Smooth muscle cell of the brain vasculature (primary cell): ENCODE measurements at regions not wholly inside any gene's neighbourhood (a gene's known extent, or its start where the extent isn't known, plus 50 kb on each side); places are given as distances from the start of the nearest gene placed in this dataset.

Experiments
- DNase-seq: peaks from one replicate; pipeline ENCODE4 v3.0.0-alpha.2; 2012; ENCODE audit warnings: low read depth, low spot score

DNA sequence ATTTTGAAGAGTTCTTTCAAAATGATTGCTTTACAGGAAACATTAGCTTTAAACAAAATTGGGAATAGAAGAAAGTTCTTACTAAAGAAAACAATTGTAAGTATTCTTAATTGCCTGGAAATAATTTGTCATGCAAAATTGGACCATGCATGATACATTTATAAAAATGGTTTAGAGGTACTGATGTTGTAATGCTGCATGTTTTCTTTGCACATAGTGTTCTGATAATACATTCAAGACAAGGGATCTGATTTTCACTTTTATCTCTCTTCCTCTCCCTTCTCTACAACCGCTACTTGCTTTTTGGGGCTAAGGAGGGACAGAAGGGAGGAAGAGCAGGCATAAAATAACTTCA is 211.6 kb upstream of the MPDZ start:
- DNase-seq, result no peak

DNA sequence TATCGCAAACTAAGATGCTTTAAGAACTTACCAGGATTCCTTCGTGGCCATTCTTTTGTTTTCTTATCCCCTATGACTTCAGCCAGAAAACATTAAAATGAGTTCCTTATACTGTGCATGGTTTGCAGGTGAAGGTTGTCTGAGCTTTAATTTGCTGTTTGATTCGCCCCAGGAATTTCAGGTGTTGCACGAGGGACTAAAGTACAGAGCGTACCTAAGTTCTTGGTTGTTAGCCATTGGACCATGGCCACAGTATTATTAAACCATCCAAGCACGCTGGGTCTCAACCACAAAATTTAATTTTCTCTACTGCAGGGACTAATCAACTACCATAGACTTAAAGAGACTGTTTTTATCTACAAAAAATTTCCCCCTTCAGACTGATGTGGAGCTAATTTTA is 208.4 kb upstream of the MPDZ start:
- no peak for DNase-seq

DNA sequence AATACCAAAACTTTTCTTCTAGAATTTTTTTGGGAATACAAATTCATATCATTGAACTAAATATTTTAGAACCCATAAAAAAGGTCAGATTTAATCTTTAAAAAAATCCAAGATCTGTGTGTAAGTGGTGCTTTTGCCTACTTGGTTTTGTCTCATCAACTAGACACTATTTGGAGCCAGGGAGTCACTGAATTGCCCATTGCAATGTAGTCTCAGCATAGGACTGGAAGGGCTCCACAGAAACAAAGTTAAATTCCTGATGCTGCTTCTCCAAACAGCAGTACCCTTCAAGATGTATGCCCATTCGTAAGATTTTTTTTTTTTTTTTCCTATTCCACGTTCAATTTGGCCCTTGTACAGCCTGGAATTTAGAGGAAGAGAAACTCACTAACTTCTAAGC is 208.0 kb upstream of the MPDZ start:
- DNase-seq, result no peak

DNA sequence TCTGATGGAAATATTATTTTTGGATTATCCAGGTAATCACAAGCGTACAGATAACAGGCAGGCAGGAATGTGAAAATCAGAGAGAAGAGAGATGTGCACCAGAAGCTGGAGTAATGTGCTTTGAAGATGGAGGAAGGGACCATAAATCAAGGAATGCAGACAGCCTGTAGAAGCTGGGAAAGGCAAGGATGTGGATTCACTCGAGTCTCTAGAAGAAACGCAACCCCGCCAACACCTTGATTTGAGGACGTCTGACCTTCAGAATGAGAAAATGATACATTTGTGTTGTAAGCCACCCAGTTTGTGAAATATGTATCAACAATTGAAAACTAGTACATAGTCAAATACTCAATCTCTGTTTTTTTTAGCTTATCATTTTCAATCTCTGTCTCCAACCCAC is 207.6 kb upstream of the MPDZ start:
- DNase-seq, result no peak

DNA sequence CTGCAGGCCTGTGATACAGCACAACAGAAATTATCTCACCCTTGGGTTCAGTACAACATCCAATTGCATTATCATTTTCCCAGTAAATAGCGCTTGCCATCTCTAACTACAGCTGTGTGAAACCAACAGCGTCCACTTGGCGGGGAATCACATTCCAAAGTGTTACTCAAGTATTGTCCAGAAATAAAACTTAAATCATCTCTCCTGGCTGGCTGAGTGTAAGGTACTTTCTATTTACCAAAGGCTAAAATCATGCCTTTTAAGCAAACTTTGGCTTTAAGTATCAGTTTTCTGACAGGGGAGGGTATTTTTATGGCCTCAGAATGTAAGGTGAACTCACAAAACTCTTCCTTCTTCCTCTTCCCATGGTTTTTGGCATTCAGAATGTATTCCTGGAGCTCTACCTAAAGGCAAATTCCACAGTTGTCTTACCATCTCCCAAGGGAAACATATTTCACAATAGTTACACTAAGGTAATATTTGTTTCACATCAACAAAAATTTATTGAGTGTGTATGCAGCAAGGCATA is 205.6 kb upstream of the MPDZ start:
- peak; percentile 9 for DNase-seq

DNA sequence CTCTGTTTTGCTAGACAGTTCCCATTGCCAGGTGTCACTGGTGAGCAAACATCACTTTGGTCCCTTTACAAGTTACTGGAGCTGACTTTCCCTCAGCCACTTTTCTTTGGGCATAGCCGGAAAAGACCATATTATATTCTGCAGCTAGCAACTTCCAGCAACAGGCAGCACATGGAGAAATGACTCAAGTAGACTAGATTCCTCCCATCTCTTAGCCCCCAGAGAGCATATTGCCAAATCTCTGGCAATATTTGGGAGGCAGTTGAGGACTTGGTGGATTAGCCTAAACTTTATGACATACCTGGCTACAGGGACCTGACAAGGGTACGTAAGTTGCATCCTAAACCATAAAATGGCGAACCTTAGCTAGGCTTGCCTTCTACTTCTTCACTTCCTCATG is 204.7 kb upstream of the MPDZ start:
- no peak for DNase-seq

DNA sequence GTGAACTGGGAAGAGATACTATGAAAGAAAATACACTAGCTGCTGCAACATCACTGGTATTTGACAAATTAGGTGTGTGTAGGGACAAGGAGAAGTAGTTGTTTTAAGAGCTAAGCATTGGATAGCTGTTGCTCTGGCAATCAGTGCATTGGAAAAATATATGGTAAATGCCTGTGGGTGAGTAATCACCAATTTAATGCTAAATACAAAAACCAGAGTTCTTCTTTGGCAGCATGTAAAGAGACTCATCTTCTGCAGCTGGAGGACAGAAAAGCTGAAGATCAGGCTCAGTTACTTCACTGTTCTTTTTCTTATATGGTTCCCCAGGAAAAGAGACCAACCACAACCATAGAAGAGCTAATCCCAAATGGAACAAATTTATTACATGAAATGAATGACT is 201.8 kb upstream of the MPDZ start:
- no peak for DNase-seq

DNA sequence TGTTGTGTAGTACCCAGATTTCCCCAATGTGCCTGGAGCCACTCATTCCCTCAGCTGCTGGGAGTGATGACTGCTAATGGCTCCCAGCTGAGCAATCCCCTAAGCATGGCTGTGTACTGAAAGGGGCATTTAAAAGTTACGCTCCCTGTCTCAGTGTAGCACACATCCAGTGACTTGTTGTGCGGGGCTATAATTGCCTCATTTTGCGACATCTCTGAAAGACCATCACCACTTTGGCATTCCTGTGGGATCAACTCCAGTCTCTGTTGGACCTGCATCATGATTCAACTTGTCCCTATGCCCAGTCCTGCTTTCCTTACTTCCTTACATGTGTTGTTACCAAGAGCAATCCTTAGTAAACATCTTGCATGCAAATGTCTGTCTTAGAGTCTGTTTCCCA is 201.2 kb upstream of the MPDZ start:
- no peak for DNase-seq

DNA sequence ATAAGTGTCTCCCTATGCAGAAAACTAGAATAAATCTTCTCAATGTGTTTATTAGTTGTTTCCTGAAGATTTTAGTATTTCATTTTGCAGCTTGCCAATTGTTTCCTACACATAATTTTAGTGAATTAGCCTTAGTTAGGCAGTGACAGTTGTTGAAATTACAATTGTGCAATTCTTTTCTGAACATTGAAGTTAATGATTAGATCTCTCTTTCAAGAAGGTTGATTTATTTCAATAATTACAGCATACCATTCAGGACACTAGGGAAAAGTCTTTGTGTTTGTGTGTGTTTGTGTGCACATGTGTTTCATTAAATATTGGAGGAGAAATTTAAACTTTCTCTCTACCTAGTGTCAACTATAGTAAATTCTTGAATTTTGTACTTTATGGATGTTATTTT is 199.6 kb upstream of the MPDZ start:
- DNase-seq, result no peak

DNA sequence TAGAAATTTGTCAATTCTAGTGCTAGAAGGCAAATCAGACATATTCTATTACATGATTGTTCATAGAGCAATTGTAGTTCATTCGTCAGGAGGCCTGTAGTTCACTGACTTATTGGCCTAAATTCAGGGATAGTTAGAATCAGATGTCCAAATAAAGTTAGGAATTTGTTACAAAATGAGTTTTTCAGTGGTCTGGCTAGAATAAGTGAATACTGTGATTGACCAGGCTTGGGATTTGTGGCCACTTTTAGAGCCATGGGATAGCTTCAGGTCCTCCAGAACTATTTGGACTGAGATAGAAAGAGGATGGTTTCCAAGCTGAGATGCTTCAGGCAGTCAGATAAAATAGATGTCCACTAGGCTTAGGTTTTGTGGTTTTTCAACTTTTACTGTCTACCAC is 199.1 kb upstream of the MPDZ start:
- DNase-seq, result no peak

DNA sequence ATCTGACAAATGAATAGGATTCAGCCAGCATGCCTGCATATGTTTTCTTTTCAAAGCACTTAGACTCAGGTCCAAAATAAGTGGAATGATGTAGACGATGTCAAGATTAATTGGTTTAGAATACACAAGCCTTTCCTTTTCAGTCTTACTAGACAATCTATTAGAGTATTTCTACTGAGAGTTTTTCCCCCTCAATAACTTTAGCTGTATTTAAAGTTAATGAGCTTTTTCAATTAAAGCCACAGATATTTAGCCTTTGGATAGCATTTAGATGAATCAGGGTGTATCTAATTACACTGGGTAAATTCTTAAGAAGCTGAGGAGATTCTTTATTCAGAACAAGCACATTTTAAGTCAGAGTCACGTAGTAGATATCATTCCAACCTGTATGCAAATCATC is 198.7 kb upstream of the MPDZ start:
- no peak for DNase-seq

DNA sequence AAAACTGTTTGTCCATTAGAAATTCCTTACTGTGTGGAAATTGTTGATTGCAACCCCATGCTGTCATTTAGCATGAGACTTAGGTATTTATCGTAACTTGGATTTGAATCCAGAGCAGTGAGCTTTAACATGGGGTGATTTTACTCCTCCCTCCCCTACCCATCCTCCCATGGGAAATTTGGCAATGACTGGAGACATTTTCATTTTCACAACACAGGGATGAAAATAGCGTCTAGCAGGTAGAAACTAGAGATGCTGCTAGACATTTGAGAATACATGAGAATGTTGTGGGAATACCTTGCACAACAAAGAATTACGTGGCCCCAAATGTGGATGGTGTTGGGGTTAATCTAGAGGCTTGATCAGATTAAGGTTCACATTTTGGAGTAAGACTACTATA is 191.3 kb upstream of the MPDZ start:
- no peak for DNase-seq

DNA sequence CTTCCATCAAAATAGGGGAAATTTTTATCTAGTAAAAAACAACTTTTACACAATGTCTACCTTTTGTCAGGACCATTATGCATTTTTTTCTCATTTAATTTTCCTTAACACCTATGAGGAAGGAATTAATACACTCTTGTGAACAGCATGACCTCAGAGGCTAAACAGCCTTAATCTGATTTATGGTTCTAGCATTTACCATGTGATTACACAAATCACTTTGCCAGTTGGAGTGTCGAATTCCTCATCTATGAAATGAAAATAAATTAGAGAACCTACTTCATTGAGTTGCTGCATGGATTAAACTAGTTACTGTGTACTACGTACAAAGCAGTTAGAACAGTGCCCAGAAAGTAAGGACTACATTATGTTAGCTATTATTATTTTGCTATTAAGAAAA is 187.7 kb upstream of the MPDZ start:
- no peak for DNase-seq

DNA sequence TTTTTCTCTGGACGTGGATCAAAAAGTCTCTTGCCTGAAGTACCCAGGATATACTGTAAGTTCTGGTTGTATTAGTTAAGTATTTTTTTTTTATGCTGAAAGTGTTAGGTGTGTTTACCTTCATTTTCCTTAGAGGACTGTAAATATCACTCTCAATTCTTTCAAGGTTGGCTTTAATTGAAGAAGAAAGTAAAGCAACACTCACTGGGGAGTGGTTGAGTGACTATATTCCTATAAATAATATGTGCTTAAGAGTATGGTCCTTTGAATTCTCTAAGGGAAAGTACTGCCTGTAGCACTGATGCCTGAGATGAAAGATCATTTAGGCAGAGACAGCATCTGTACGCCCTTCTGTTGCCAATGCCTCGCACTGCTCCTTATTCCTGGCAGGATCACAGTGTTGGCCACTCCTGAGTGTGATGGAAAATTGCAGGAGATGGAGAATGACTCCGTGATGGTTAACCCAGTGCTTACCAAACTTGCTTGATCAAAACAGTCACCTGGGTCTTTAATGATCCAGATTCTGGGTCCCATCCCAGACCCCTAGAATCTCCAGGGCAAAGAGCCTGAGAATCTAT is 182.0 kb upstream of the MPDZ start:
- DNase-seq, result no peak

DNA sequence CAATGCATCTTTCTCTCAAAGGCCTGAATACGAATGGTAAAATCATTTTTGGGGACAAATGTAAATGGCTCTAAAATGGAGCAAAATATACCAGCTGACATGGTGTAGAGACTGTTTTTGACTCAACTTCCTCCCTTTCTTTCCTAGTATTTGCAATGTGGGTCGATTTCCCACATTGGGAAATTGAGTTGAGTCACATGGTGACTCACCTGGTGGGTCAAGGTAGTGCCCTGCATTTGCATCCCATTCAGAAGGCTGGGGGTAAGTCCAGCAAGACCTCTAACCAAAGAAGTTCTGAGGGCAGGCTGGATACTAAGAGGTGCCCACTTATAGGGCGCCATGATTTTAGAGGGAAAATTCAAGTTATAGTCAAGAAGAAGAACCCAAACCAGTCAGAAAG is 179.6 kb upstream of the MPDZ start:
- DNase-seq, result no peak

DNA sequence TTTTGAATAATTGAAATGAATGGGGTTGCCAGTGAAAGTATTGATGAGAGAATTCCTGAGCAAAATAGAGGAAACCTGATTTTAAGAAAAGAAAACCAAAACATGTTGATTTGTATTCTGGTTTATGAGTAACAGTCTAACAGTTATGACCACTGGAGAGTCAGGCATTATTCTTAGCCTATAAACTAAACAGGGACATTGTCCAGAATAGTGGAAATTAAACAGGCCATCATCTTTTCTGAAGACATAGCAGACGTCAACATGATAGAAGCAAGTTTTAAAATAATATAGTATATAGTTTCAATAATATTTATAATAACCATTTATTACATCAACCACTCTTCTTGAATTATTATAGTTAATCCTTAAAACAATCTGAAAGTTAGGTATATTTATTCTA is 178.3 kb upstream of the MPDZ start:
- DNase-seq, result no peak

DNA sequence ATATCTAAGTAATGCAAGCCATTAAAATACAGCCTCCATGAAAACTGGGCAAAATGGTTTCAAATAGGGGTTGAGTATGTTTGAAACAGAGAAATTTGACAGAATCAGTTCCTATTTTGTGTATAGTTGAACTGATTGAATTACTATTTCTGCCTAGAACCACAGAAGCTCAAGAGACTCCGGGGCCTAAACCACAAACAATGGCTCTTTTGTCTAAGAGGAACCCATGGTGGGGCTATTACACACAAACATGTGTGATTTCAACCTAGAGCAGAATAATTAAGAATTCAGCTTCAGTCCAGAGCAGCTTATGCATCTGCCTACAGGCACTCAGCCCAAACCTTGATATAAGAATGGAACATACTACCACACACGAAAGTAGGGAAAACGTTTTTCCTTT is 171.2 kb upstream of the MPDZ start:
- DNase-seq, result no peak

DNA sequence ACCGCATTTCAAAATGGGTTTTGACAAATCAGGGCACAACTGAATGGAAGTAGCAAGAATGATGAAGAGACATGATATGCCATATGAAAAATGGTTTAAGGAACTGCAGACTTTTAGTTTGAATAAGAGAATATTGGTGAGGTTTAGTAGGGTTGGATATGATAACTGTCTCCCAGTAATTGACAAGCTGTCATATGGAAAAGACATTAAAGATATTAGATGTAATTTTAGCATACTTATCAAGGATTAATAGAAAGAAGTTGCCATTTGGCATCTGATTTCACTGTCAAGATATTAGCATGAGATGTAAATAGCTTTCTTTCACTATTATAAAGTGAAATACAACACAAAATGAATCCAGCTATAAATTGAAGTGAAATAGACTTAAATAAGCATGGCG is 169.0 kb upstream of the MPDZ start:
- DNase-seq, result no peak

DNA sequence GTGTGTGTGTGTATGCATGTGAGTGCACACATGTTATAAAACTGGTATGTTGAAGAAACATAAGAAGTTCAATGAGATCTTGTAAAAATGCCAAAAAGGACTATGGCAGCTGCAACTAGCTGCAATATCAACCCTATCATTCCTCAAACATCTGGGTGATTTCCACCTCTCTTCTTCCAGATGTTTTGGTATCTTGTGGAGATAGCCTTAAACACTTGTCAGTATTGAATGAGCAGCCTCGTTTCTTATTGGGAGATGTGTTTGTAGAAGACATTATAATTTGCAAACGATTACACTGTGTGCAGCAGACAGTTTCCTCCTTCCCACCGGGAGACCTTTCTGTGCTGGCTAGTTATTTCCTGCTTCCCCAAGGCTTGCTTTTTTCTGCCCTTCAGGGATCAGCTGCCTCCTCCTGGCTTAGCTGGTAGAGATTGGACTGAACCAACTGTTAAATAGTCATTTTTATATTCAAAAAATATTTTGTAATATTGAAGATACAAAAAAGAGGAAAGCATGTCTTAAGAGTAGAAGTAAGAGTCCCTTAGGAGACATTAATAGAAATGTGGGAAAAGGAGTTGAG is 168.4 kb upstream of the MPDZ start:
- DNase-seq, result no peak

DNA sequence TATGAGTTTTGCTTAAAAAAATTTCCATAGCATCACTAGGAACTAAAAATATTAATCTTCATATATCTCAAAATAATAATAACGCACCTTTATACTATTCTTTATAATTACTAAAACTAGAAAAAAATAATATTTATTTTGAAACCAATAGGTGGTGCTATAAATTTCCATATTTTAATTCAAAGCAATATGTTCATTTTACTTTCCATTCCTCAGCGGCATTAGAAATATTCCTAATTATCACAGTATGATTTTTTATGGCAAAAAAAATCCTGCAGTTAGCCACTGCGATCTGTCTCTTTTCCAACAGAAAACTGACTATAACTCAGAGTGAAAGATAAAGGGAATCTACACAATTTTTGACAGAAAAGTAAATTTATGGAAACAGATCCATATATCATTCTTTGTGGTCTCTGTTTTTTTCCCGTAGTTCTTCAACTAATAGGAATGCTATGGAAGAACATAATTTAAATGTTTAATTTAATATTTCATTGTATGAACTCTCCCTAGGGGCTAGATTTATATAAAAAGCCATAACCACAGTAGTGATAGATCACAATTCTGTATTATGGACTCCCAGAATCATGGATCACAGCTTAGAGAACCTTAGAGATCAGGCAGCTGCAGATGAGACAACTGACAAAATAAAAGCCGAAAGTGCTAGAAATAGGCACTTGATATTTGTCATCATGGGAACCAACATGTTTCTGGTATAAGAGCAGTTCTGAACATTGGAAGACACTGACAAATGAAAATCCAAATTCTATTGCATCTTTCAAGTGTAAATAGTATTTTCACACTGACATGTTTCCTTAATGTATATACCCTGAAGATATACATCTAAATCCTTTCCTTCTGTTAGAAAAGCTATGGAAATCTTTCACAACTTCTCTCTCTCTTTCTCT is 167.7 kb upstream of the MPDZ start:
- DNase-seq, result no peak

DNA sequence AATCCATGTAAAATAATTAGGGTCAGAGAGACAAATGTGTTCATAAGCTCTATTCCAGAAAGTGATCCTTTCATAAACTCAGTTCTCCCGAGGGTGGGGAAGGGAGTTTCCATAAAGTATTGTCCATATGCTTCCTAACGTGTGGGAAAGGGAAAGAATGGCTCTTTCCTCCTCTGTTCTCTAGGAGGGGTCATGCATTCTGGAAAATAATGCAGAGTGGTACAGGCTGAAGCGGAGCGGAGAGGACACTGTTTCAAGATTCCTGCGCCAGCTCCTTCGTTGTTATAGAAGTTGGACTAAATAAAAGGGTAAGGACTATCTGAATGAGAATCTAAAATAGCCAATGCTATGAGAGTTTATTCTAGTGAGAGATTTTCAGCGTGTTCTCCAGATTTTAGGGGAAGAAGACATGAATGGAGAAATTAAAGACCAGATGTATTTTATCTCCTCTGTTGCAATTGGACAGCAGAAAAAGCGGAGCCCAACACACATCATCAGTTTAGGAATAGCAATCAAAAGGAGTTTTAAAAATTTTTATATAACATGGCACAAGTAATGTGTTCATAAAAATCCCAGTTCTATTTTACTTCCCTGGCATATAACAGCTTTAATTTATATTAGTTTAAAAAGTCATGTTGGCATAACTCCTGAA is 166.9 kb upstream of the MPDZ start:
- DNase-seq, result no peak

DNA sequence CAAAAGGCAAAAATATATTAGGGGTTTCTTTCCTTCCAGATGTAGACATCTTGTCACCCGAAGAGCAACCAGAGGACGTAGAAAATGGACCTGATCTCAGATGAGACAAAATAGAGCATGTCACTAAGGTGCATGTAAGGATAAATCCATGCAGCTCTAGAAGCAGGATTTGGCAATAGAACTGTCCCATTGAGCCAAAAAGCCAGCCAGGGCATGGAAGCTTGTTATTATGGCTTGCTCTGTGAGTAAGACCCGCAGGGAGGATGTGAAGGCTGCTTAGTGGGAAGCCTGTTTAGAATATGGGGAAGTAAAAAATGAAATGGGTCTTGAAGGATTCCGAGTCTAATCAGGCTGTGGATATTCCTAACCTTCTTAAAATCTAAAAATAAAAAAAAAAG is 165.6 kb upstream of the MPDZ start:
- DNase-seq, result no peak
